Large intestine (tissue), 3 donors: ENCODE measurements at regions not wholly inside any gene's neighbourhood (a gene's known extent, or its start where the extent isn't known, plus 50 kb on each side); places are given as distances from the start of the nearest gene placed in this dataset.

Source experiments
- DNase-seq, 2 donors: peaks; one replicate each; pipeline versions ENCODE4 v3.0.0 to v3.0.0-alpha.2; 2013
- H3K27ac ChIP-seq: one replicate; pipeline ENCODE4 v1.5.1; 2013; ENCODE audit warnings: low read length
- H3K27me3 ChIP-seq: 2 replicates; pipeline ENCODE4 v1.6.1; 2013; ENCODE audit warnings: low read length; ENCODE audit not compliant: control insufficient read depth, insufficient read depth
- H3K36me3 ChIP-seq: 2 replicates; pipeline ENCODE4 v1.6.1; 2013; ENCODE audit warnings: low read length; ENCODE audit not compliant: control insufficient read depth, insufficient read depth
- H3K4me1 ChIP-seq: one replicate; pipeline ENCODE4 v1.6.1; 2013; ENCODE audit warnings: low read length; ENCODE audit not compliant: control insufficient read depth, insufficient read depth
- H3K4me3 ChIP-seq: one replicate; pipeline ENCODE4 v1.5.1; 2013; ENCODE audit warnings: low read length
- H3K9me3 ChIP-seq: one replicate; pipeline ENCODE4 v1.6.1; 2013; ENCODE audit warnings: mild to moderate bottlenecking, low read depth, low read length, moderate library complexity; ENCODE audit not compliant: control insufficient read depth
- WGBS: methylation state at CpG from one replicate; pipeline ENCODE4 v1.1.5; 2013; ENCODE audit warnings: low lambda C conversion rate; ENCODE audit not compliant: insufficient coverage; 5-methylcytosine and 5-hydroxymethylcytosine counted together

DNA sequence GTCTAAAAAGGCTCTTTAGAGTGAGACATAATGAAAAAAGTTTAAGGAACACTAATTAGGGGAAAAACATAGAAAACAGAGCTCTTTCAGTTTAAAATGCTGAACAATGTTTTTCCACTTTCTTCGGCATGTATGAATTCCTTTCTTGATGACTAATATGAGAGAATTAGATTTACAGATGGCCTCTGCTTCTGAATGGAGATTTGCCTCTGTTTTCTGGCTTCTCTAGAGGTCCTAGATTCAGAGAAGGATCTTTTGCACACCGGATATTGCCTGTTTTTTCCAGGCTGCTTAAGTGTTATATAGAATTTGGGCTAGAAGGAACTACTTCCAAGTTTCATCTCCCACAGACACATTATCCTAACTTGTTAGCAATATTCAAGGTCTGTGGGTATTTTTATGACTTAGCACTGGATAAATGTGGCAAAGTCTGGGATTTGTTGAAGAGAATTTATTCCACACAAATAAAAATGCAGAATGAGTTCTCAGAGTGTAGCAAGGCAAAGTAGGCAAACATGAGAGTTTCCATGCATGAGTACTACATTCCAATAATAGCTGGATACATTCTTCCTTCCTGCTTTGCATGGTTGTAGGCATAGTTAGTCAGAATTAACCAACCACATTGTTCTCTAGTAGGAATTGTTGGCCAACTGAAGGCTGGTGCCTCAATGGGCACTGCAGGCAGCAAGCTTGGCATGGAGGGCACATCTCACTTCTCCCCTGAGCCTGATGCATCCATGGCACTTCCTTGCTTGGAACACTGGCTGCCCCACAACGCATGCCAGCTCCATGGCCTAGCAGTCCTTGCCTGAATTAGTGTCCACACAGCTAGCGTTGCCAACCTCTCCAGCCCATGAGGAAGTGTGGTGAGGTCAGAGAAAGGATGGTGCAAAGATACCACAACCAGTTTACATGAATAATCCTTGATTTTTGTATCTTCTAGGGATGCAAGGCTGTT lies 224.2 kb downstream of the CLIC5 start:
- Histone ChIP-seq H3K27me3 (no peaks in the 10 kb centered on the region), H3K4me1 (no peaks in the 10 kb centered on the region), H3K4me3 (no peak overlapping the region), H3K27ac (no peak overlapping the region), H3K9me3 (no peaks in the 10 kb centered on the region), H3K36me3 (no peaks in the 10 kb centered on the region)
- DNase-seq = no peak
- no CpG with 5 or more reads among the region's 4 CpGs for WGBS

DNA sequence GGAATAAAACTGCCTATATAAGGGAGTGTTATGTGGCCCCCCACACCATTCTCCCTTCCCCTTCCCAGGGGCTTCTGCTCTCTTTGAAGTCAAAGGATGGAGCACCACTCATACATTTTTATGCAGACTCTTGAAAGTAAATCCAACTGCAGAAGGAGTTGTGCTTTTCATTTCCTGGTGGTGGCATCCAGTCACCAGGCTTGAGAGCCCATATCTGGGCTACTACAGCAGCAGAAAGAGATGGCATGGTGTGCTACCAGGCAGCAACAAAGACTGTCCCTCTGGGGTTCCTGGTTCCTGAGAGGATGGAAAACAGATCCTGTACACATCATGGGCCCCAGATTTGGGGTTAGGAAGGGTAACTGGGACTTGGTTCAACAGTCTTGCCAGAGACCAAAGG lies 226.4 kb downstream of the CLIC5 start:
- Histone ChIP-seq H3K4me3 (no peak overlapping the region), H3K9me3 (no peaks in the 10 kb centered on the region), H3K27me3 (no peaks in the 10 kb centered on the region), H3K4me1 (no peaks in the 10 kb centered on the region), H3K36me3 (no peaks in the 10 kb centered on the region), H3K27ac (no peak overlapping the region)
- no peak for DNase-seq

GRCh38 chr6:45787384-45787783 lies 228.3 kb downstream of the CLIC5 start:
- Histone ChIP-seq H3K27ac (no peak overlapping the region), H3K9me3 (no peaks in the 10 kb centered on the region), H3K36me3 (no peaks in the 10 kb centered on the region), H3K4me3 (no peak overlapping the region), H3K4me1 (no peaks in the 10 kb centered on the region), H3K27me3 (no peaks in the 10 kb centered on the region)
- WGBS = 100% methylated on average over 1 of the region's 3 CpGs
- no peak for DNase-seq

- no peak for DNase-seq
- H3K27ac ChIP-seq = no peak overlapping the region
- no peaks in the 10 kb centered on the region for H3K4me1 ChIP-seq
- no peaks in the 10 kb centered on the region for H3K36me3 ChIP-seq
- WGBS = no CpG with 5 or more reads among the region's 6 CpGs
- H3K4me3 ChIP-seq = no peak overlapping the region
- no peaks in the 10 kb centered on the region for H3K27me3 ChIP-seq
- no peaks in the 10 kb centered on the region for H3K9me3 ChIP-seq
These were observed 229.3 kb downstream of the CLIC5 start for GRCh38 chr6:45786355-45786781.

DNA sequence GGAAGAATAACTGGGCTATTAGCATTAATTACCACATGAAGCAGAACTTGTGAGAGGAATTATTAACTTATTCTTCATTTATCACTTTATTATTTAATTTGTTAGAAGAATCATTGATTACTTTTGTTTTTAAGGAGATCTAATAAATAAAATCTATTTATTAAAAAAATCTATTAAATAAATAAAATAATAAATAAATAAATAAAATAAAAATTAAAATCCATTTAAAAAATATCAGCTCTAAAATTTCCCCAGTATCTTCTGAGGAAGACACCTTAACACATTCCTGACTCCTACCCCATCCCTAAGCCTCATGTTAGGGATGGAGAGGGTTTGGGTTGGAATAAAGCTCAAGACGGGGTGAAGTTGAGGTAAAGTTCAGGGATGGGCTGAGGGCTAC lies 231.4 kb downstream of the CLIC5 start:
- Histone ChIP-seq H3K27me3 (no peaks in the 10 kb centered on the region), H3K4me1 (no peaks in the 10 kb centered on the region), H3K9me3 (no peaks in the 10 kb centered on the region), H3K27ac (no peak overlapping the region), H3K4me3 (no peak overlapping the region), H3K36me3 (no peaks in the 10 kb centered on the region)
- WGBS = 86% methylated on average over 1 of the region's 1 CpG
- DNase-seq = no peak

GRCh38 chr6:45783716-45784115 lies 231.9 kb downstream of the CLIC5 start:
- DNase-seq = no peak
- no peaks in the 10 kb centered on the region for H3K4me1 ChIP-seq
- no peak overlapping the region for H3K27ac ChIP-seq
- WGBS = 100% methylated on average over 1 of the region's 5 CpGs
- H3K36me3 ChIP-seq = no peaks in the 10 kb centered on the region
- no peaks in the 10 kb centered on the region for H3K27me3 ChIP-seq
- no peak overlapping the region for H3K4me3 ChIP-seq
- no peaks in the 10 kb centered on the region for H3K9me3 ChIP-seq

GRCh38 chr6:45781890-45782289 lies 233.8 kb downstream of the CLIC5 start:
- H3K4me3 ChIP-seq = no peak overlapping the region
- H3K4me1 ChIP-seq = no peaks in the 10 kb centered on the region
- H3K27ac ChIP-seq = no peak overlapping the region
- no CpG with 5 or more reads among the region's 3 CpGs for WGBS
- H3K36me3 ChIP-seq = no peaks in the 10 kb centered on the region
- H3K27me3 ChIP-seq = no peaks in the 10 kb centered on the region
- no peak for DNase-seq
- H3K9me3 ChIP-seq = no peaks in the 10 kb centered on the region

- Histone ChIP-seq H3K27me3 (no peaks in the 10 kb centered on the region), H3K4me1 (no peaks in the 10 kb centered on the region), H3K27ac (no peak overlapping the region), H3K9me3 (no peaks in the 10 kb centered on the region), H3K36me3 (no peaks in the 10 kb centered on the region), H3K4me3 (no peak overlapping the region)
- no peak for DNase-seq
- 100% methylated on average over 1 of the region's 2 CpGs for WGBS
These were observed 235.1 kb downstream of the CLIC5 start for GRCh38 chr6:45780523-45780922.

DNA sequence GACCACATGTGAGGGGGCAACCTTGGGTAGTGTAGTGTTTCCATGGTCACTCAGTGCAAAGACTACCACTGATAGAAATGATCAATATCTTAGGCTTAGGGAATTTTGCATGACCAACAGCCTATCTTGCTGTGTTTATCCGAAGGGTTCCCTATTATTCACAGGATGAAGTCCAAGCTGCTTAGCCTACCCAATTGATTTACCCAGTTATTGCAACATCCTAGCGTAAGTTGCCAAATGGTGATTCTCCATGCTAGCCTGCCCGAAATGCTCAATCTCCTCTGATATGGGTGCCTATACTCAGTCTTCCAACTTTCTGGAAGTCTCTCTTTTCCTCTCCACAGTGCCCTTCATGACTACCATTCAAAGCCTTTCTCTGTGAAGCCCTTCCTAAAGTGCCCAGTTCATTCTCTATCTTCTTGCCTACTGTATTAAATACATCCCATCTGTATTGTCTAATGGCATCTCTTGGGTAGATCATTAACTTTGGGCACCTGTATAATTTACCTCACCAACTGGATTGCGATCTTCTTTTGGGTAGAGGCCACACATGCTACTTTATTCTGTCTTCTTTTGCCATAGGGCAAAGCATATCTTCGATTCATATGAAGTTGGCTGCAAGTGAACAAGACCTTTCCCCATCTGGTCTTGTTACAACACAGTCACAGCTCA lies 240.5 kb downstream of the CLIC5 start:
- no peak for DNase-seq
- WGBS = no CpG with 5 or more reads among the region's 5 CpGs
- no peaks in the 10 kb centered on the region for H3K36me3 ChIP-seq

DNA sequence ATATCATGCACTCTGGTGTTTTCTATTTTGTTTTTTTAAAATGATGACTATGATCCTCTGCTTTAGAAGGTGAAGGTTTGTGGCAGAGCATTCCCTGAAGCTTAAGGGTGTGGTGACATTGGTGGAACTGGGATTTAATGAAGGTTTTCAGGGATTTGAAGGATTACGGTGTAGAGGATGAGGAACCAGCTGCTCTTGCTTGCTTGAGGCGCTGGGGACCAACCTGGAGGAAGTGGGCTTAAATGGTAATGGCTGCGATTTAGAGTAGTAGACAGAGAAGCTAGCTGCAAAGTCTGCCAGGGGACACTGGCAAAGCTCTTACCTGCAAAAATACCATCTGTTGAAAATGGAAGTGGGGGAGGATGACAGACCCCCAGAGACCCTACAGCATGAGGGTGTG lies 241.8 kb downstream of the CLIC5 start:
- no peak overlapping the region for H3K4me3 ChIP-seq
- H3K9me3 ChIP-seq = no peaks in the 10 kb centered on the region
- no peaks in the 10 kb centered on the region for H3K36me3 ChIP-seq
- H3K4me1 ChIP-seq = no peaks in the 10 kb centered on the region
- DNase-seq = no peak
- no peak overlapping the region for H3K27ac ChIP-seq
- no peaks in the 10 kb centered on the region for H3K27me3 ChIP-seq
- no CpG with 5 or more reads among the region's 3 CpGs for WGBS

More for the DNA sequence above, 240.5 kb downstream of the CLIC5 start:
- Histone ChIP-seq H3K27ac (no peak overlapping the region), H3K27me3 (no peaks in the 10 kb centered on the region), H3K9me3 (no peaks in the 10 kb centered on the region), H3K4me1 (no peaks in the 10 kb centered on the region), H3K4me3 (no peak overlapping the region)
